Astrocyte of the spinal cord (primary cell): ENCODE measurements at regions not wholly inside any gene's neighbourhood (a gene's known extent, or its start where the extent isn't known, plus 50 kb on each side); places are given as distances from the start of the nearest gene placed in this dataset.

Experiments
- DNase-seq: peaks from one replicate; pipeline ENCODE4 v3.0.0; 2011; ENCODE audit warnings: low read depth, low spot score
- H3K4me3 ChIP-seq: 2 replicates; pipeline ENCODE4 v1.5.1; 2011; ENCODE audit warnings: low read depth, mild to moderate bottlenecking, low read length, moderate library complexity
- CTCF ChIP-seq: IDR thresholded peaks from 2 replicates; pipeline ENCODE4 v1.5.1; 2012; ENCODE audit warnings: low read depth, mild to moderate bottlenecking, low read length, inconsistent platforms
- in situ Hi-C: cut with HindIII; loops from 2 replicates; pipeline ENCODE4 v1.10.0; 2017; ENCODE audit warnings: low sequenced_read_pairs

DNA sequence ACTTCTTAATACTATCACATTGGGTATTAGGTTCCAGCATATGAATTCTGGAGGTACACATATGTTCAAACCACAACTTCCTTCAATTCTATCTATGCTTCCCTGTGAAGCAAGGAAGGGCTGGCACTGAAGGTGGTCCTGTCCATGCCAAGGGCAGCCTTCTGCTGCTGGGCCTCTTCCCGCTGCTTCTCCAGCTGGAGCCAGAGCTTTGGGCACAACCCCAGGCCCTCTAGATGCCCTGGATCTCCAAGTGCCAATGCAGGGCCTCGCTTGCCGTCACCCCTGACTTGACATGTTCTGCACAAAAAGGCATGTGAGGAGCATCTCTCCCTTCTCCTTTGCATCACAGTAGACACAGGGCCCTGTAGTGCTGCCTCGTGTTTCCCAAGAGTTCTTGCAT, 62.6 kb downstream of the STYXL2 start:
- no peak overlapping the region for H3K4me3 ChIP-seq
- TF ChIP-seq CTCF: no peak
- in situ Hi-C loops: no loop called here
- DNase-seq: no peak

DNA sequence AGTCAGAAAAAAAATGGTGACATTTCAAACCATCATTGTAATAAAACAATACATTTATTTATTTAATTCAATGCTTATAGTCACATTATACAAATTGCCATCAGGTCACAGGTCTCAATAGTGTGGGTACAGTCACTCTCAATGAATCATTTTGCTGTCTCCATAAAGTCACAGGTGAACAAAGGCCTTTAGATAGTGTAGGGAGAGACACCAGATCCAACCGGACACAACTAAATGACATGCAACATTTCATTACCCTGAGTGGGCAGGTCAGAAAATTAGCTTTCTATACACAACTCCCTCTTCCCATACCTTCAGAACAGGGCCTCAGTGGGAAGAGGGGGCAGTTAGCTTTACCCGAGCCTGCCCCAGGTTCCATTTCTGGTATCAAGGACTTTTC, 63.2 kb downstream of the STYXL2 start:
- no peak overlapping the region for H3K4me3 ChIP-seq
- in situ Hi-C loops: no loop called here
- TF ChIP-seq CTCF: no peak
- no peak for DNase-seq

DNA sequence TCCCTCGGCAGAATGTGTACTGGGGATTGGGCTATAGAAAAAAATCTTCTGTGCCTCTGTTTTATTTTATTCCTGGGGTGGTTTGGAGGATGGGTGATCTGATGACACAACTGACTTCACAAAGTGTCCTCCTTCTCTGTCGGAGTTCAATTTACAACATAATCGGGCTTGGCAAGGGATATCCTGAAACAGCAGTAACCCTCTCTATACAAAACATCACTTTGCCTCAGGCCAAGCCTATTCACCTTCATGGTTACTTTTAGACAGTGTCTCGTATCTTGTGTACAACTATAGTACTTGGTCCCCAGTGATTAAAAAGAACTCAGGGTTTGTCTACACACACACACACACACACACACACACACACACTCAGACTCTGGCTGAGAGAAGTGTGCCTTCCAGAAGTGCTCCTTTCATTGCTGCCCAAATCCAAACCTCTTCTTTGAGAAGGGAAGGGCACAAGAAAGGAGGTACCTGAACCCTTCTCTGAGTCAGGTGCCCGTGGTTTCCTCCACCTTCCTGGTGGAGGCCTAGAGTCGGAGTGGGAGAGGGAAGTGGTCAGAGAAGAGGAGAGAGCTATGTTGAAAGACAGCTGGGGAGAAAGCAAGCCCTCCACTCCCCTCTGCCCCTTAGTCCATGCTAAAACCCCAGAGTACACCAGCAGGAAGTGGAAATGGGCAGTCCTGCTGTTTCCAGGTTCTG, 62.4 kb upstream of the POU2F1 start:
- in situ Hi-C loops: no loop called here
- DNase-seq: no peak
- TF ChIP-seq CTCF: no peak
- H3K4me3 ChIP-seq: no peak overlapping the region

DNA sequence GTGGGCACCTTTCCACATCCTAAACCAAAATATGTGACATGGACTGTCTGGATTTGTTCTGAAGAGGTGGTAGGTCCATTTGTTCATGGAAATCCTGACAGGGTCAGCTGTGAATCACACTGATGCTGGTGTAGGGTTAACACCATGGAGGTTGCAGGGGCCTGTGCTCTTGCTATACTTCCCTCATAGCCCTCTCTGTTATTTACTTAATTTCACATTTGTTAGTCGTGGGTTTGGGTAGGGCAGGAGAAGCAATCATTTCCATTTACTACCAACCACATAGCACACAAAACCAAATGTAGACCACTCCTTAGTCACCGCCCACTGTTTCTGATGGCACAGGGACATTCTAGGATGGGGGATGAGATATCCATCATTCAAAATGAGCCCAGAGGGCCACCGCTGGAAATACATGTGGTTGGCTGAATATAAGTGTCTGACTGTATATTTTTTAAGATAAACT, 61.8 kb upstream of the POU2F1 start:
- H3K4me3 ChIP-seq: no peak overlapping the region
- no peak for DNase-seq
- TF ChIP-seq CTCF: no peak
- in situ Hi-C loops: no loop called here

DNA sequence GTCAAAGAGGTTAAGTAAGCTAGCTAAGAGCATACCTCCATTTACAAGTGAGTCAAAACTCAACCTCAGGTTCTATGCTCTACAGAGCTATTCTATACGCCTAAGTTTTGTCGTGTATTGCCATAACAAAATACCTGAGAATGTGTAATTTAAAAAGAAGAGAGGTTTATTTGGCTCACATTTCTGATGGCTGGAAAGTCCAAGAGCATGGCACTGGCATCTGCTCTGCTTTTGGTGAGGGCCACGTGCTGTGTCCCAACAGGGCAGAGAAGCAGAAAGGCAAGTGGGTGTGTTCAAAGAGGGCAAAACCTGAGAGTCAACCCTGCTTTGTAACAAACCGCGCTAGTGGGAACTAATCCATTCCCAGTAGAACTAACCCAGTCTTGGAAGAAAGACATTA, 60.9 kb upstream of the POU2F1 start:
- TF ChIP-seq CTCF: no peak
- no peak overlapping the region for H3K4me3 ChIP-seq
- in situ Hi-C loops: no loop called here
- DNase-seq: no peak

DNA sequence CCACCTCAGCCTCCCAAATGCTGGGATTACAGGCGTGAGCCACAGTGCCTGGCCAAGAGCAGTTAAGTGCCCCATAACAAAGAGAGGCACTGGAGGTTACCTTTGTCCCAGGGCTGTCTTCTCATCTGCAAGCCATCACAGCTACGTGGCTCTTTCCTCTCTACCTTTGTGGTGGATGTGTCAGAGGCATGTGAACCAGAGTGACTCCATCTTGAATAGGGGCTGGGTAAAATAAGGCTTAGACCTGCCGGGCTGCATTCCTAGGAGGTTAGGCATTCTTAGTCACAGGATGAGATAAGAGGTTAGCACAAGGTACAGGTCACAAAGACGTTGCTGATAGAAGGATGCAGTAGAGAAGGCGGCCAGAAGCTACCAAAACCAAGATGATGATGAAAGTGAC, 59.4 kb upstream of the POU2F1 start:
- in situ Hi-C loops: no loop called here
- DNase-seq: no peak
- TF ChIP-seq CTCF: no peak
- H3K4me3 ChIP-seq: no peak overlapping the region
